GM19035 (cell line): ENCODE measurements at regions not wholly inside any gene's neighbourhood (a gene's known extent, or its start where the extent isn't known, plus 50 kb on each side); places are given as distances from the start of the nearest gene placed in this dataset.
"Not testable (repeated sequence)": the region's sequence is repeated elsewhere in the genome, so short reads cannot be mapped to it uniquely, and the experiment has no call there.

Source experiments
- ATAC-seq: cut with Tn5 transposase; IDR thresholded peaks from one replicate; pipeline ENCODE4 v1.9.1; 2021; ENCODE audit not compliant: unreplicated experiment

GRCh38 chr3:182323126-182323700 lies 470.1 kb upstream of the ATP11B start:
- ATAC-seq = no peak

GRCh38 chr3:182323898-182324297 lies 469.4 kb upstream of the ATP11B start:
- no peak for ATAC-seq

- no peak for ATAC-seq
Measured at GRCh38 chr3:182325213-182325950, 467.9 kb upstream of the ATP11B start.

- ATAC-seq = no peak
Measured at GRCh38 chr3:182327196-182327681, 466.1 kb upstream of the ATP11B start.

GRCh38 chr3:182330646-182331045 lies 462.7 kb upstream of the ATP11B start:
- ATAC-seq = no peak

GRCh38 chr3:182331341-182331740 lies 462.0 kb upstream of the ATP11B start:
- no peak for ATAC-seq

- no peak for ATAC-seq
Measured at GRCh38 chr3:182342252-182342651, 451.1 kb upstream of the ATP11B start.

- not testable (repeated sequence) for ATAC-seq
Measured at GRCh38 chr3:182344026-182344425, 449.3 kb upstream of the ATP11B start.

GRCh38 chr3:182349051-182349450 lies 444.3 kb upstream of the ATP11B start:
- ATAC-seq = no peak

GRCh38 chr3:182349951-182350517 lies 443.3 kb upstream of the ATP11B start:
- ATAC-seq = no peak

GRCh38 chr3:182357928-182358327 lies 435.4 kb upstream of the ATP11B start:
- no peak for ATAC-seq

- no peak for ATAC-seq
Measured at GRCh38 chr3:182364323-182364722, 429.0 kb upstream of the ATP11B start.

- no peak for ATAC-seq
Measured at GRCh38 chr3:182364723-182365650, 428.3 kb upstream of the ATP11B start.

- no peak for ATAC-seq
Measured at GRCh38 chr3:182366746-182367145, 426.6 kb upstream of the ATP11B start.

GRCh38 chr3:182369861-182370260 lies 423.4 kb upstream of the ATP11B start:
- ATAC-seq = no peak

- no peak for ATAC-seq
Measured at GRCh38 chr3:182370949-182371348, 422.4 kb upstream of the ATP11B start.

GRCh38 chr3:182375916-182376315 lies 417.4 kb upstream of the ATP11B start:
- no peak for ATAC-seq

GRCh38 chr3:182382112-182382857 lies 411.0 kb upstream of the ATP11B start:
- no peak for ATAC-seq

GRCh38 chr3:182384221-182384620 lies 409.1 kb upstream of the ATP11B start:
- no peak for ATAC-seq

- ATAC-seq = no peak
Measured at GRCh38 chr3:182385356-182385755, 407.9 kb upstream of the ATP11B start.

- no peak for ATAC-seq
Measured at GRCh38 chr3:182388506-182388905, 404.8 kb upstream of the ATP11B start.
